HEK293 (cell line): ENCODE measurements at regions not wholly inside any gene's neighbourhood (a gene's known extent, or its start where the extent isn't known, plus 50 kb on each side); places are given as distances from the start of the nearest gene placed in this dataset.

Experiments used
- CTCF ChIA-PET: fragments of 350-600 bp; formaldehyde crosslinking; extraction: SDS; loops from one replicate; lab custom pipeline; 2021; ENCODE audit warnings: antibody characterized with exemption; lab: Yijun Ruan, JAX
- POLR2A ChIA-PET: fragments of 300-600 bp; formaldehyde crosslinking; extraction: SDS; loops from one replicate; lab custom pipeline; 2020; ENCODE audit warnings: antibody characterized with exemption, inconsistent platforms; lab: Yijun Ruan, JAX
- H3K27ac ChIP-seq: fragments of 200-500 bp; sonication (Bioruptor generic); 2 replicates; pipeline ENCODE4 v1.5.1; 2014; ENCODE audit warnings: low read depth, low read length, control low read depth, inconsistent platforms; ENCODE audit errors: extremely low read depth
- H3K36me3 ChIP-seq, 2 experiments: fragments of 200-500 bp in 1 of 2; sonication (Bioruptor generic) in 1 of 2; 1 replicate in 1 of 2; 2 replicates in 1 of 2; pipeline ENCODE4 v1.5.1; 2014 to 2017; ENCODE audit warnings: inconsistent platforms in 2 of 2, low read length in 2 of 2; ENCODE audit not compliant: control insufficient read depth in 2 of 2, insufficient read depth in 1 of 2
- H3K4me1 ChIP-seq: fragments of 200-500 bp; sonication (Bioruptor generic); 2 replicates; pipeline ENCODE4 v1.5.1; 2014; ENCODE audit warnings: mild to moderate bottlenecking, low read length, inconsistent platforms; ENCODE audit not compliant: control insufficient read depth, insufficient read depth
- H3K4me3 ChIP-seq: 2 replicates; pipeline ENCODE4 v1.5.1; 2011; ENCODE audit warnings: low read depth, mild to moderate bottlenecking, control low read depth, low read length, moderate library complexity
- H3K9me3 ChIP-seq: fragments of 200-500 bp; sonication (Bioruptor generic); 2 replicates; pipeline ENCODE4 v1.5.1; 2014; ENCODE audit warnings: low read depth, low read length, inconsistent platforms; ENCODE audit not compliant: control insufficient read depth, insufficient read depth
- GLIS1 ChIP-seq: fragments of 450-650 bp; formaldehyde crosslinking; IDR thresholded peaks from 2 replicates; pipeline ENCODE4 v1.5.1; 2016; ENCODE audit warnings: missing biosample characterization, missing genetic modification characterization
- GLIS2 ChIP-seq: fragments of 450-650 bp; formaldehyde crosslinking; IDR thresholded peaks from 2 replicates; pipeline ENCODE4 v1.5.1; 2016; ENCODE audit warnings: missing biosample characterization, missing genetic modification characterization
- HOXC10 ChIP-seq: sonication (generic); formaldehyde crosslinking; IDR thresholded peaks from 2 replicates; pipeline ENCODE4 v1.8.1; 2023; ENCODE audit warnings: mild to moderate bottlenecking, missing genetic modification reagents
- KLF1 ChIP-seq: fragments of 450-650 bp; formaldehyde crosslinking; IDR thresholded peaks from 2 replicates; pipeline ENCODE4 v1.5.1; 2016; ENCODE audit warnings: missing biosample characterization, missing genetic modification characterization
- ZBTB20 ChIP-seq: fragments of 450-650 bp; formaldehyde crosslinking; IDR thresholded peaks from 2 replicates; pipeline ENCODE4 v1.5.1; 2016; ENCODE audit warnings: missing biosample characterization, missing genetic modification characterization
- ZEB2 ChIP-seq: fragments of 450-650 bp; formaldehyde crosslinking; IDR thresholded peaks from 2 replicates; pipeline ENCODE4 v1.5.1; 2016; ENCODE audit warnings: missing biosample characterization, missing genetic modification characterization
- ZFP69B ChIP-seq: fragments of 450-650 bp; formaldehyde crosslinking; IDR thresholded peaks from 2 replicates; pipeline ENCODE4 v1.5.1; 2016; ENCODE audit warnings: missing biosample characterization, missing genetic modification characterization
- ZIC2 ChIP-seq: fragments of 450-650 bp; formaldehyde crosslinking; IDR thresholded peaks from 2 replicates; pipeline ENCODE4 v1.5.1; 2016; ENCODE audit warnings: missing biosample characterization, missing genetic modification characterization
- ZNF138 ChIP-seq: fragments of 450-650 bp; formaldehyde crosslinking; IDR thresholded peaks from 2 replicates; pipeline ENCODE4 v1.5.1; 2016; ENCODE audit warnings: missing biosample characterization, missing genetic modification characterization, borderline replicate concordance
- ZNF211 ChIP-seq: fragments of 450-650 bp; formaldehyde crosslinking; IDR thresholded peaks from 2 replicates; pipeline ENCODE4 v1.5.1; 2016; ENCODE audit warnings: low read depth, missing biosample characterization, missing genetic modification characterization
- ZNF416 ChIP-seq: fragments of 450-650 bp; formaldehyde crosslinking; IDR thresholded peaks from 2 replicates; pipeline ENCODE4 v1.5.1; 2016; ENCODE audit warnings: missing biosample characterization, missing genetic modification characterization
- ZNF48 ChIP-seq: fragments of 450-650 bp; formaldehyde crosslinking; IDR thresholded peaks from 2 replicates; pipeline ENCODE4 v1.5.1; 2016; ENCODE audit warnings: missing biosample characterization, missing genetic modification characterization
- ZNF514 ChIP-seq: fragments of 450-650 bp; formaldehyde crosslinking; IDR thresholded peaks from 2 replicates; pipeline ENCODE4 v1.5.1; 2016; ENCODE audit warnings: missing biosample characterization, missing genetic modification characterization
- ZNF560 ChIP-seq: fragments of 450-650 bp; formaldehyde crosslinking; IDR thresholded peaks from 2 replicates; pipeline ENCODE4 v1.5.1; 2017; ENCODE audit warnings: missing biosample characterization, missing genetic modification characterization, borderline replicate concordance
- ZNF571 ChIP-seq: fragments of 450-650 bp; formaldehyde crosslinking; IDR thresholded peaks from 2 replicates; pipeline ENCODE4 v1.5.0; 2017; ENCODE audit warnings: missing biosample characterization, missing genetic modification characterization
- ZNF610 ChIP-seq: fragments of 450-650 bp; formaldehyde crosslinking; IDR thresholded peaks from 2 replicates; pipeline ENCODE4 v1.5.1; 2016; ENCODE audit warnings: missing biosample characterization, missing genetic modification characterization, borderline replicate concordance
- ZNF623 ChIP-seq: fragments of 450-650 bp; formaldehyde crosslinking; IDR thresholded peaks from 2 replicates; pipeline ENCODE4 v1.5.1; 2016; ENCODE audit warnings: missing biosample characterization, missing genetic modification characterization
- ZSCAN23 ChIP-seq: fragments of 450-650 bp; formaldehyde crosslinking; IDR thresholded peaks from 2 replicates; pipeline ENCODE4 v1.5.1; 2016; ENCODE audit warnings: missing biosample characterization, missing genetic modification characterization
- TF ChIP-seq, protein P1 (sequence below): sonication (generic); formaldehyde crosslinking; IDR thresholded peaks from 2 replicates; pipeline ENCODE4 v1.8.1; 2022; ENCODE audit warnings: mild to moderate bottlenecking, moderate library complexity, missing genetic modification reagents
- TF ChIP-seq, protein P2 (sequence below): fragments of 450-650 bp; formaldehyde crosslinking; IDR thresholded peaks from 2 replicates; pipeline ENCODE4 v1.5.1; 2016; ENCODE audit warnings: missing biosample characterization, missing genetic modification characterization
- TF ChIP-seq, protein P3 (sequence below): fragments of 450-650 bp; formaldehyde crosslinking; IDR thresholded peaks from 2 replicates; pipeline ENCODE4 v1.5.1; 2016; ENCODE audit warnings: missing biosample characterization, missing genetic modification characterization, borderline replicate concordance
- TF ChIP-seq, protein P4 (sequence below): fragments of 450-650 bp; formaldehyde crosslinking; IDR thresholded peaks from 2 replicates; pipeline ENCODE4 v1.5.1; 2017; ENCODE audit warnings: missing biosample characterization, missing genetic modification characterization
- TF ChIP-seq, protein P5 (sequence below): fragments of 450-650 bp; formaldehyde crosslinking; IDR thresholded peaks from 2 replicates; pipeline ENCODE4 v1.5.1; 2016; ENCODE audit warnings: missing biosample characterization, missing genetic modification characterization

DNA sequence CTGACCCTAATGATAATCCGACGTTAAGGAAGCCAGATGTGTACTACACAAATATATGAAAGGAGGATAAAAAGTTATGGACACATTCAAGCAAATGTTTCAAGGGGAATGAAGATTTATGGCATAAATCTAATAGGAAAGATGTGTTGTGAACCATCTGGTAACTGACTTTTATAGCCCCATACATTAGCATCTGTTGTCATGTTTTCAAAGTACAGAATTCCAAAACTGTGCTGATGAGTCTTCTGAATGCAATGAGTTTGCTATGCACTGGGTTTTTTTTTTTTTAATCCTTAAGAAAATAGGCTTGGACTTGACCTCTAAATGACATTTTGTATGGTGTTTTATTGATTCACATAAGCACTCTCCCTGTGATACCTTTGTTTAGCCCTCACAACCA lies 158.5 kb upstream of the ESRRG start:
- Histone ChIP-seq H3K9me3 (no peaks in the 10 kb centered on the region), H3K36me3 (no peaks in the 10 kb centered on the region), H3K4me1 (no peaks in the 10 kb centered on the region), H3K27ac (no peak overlapping the region), H3K4me3 (no peak overlapping the region)
- no peak for TF ChIP-seq ZNF610 (tag by site-specific recombination)
- TF ChIP-seq ZNF48 = no peak
- TF ChIP-seq ZFP69B (tag by site-specific recombination) = no peak
- TF ChIP-seq, protein P1, sequence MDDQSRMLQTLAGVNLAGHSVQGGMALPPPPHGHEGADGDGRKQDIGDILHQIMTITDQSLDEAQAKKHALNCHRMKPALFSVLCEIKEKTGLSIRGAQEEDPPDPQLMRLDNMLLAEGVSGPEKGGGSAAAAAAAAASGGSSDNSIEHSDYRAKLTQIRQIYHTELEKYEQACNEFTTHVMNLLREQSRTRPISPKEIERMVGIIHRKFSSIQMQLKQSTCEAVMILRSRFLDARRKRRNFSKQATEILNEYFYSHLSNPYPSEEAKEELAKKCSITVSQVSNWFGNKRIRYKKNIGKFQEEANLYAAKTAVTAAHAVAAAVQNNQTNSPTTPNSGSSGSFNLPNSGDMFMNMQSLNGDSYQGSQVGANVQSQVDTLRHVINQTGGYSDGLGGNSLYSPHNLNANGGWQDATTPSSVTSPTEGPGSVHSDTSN (CRISPR knock-in tag) = no peak
- TF ChIP-seq ZSCAN23 (tag by site-specific recombination) = no peak
- TF ChIP-seq ZEB2 (tag by site-specific recombination) = no peak
- no peak for TF ChIP-seq ZNF560
- no peak for TF ChIP-seq ZNF211 (tag by site-specific recombination)
- TF ChIP-seq, protein P2, sequence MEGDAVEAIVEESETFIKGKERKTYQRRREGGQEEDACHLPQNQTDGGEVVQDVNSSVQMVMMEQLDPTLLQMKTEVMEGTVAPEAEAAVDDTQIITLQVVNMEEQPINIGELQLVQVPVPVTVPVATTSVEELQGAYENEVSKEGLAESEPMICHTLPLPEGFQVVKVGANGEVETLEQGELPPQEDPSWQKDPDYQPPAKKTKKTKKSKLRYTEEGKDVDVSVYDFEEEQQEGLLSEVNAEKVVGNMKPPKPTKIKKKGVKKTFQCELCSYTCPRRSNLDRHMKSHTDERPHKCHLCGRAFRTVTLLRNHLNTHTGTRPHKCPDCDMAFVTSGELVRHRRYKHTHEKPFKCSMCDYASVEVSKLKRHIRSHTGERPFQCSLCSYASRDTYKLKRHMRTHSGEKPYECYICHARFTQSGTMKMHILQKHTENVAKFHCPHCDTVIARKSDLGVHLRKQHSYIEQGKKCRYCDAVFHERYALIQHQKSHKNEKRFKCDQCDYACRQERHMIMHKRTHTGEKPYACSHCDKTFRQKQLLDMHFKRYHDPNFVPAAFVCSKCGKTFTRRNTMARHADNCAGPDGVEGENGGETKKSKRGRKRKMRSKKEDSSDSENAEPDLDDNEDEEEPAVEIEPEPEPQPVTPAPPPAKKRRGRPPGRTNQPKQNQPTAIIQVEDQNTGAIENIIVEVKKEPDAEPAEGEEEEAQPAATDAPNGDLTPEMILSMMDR (tag by site-specific recombination) = no peak
- TF ChIP-seq KLF1 (tag by site-specific recombination) = no peak
- CTCF ChIA-PET = no interaction called here
- POLR2A ChIA-PET = no interaction called here

DNA sequence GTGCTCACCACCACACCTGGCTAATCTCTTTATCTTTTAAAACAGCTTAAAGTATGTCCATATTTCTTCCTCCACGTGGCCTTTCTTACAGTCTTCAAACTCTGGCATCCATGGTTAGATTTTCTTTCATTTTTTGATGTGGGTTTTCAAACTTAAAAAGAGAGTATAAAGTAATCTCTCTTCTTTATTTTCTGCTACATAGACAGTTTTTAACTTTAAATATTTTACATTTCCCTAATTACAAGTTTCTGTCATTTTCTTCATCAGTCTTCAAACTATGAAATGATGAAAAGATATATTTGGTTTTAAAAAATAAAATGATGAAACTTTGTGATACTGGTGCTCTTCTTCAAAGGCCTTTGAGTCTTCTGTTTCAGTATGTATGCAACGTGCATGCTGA lies 143.5 kb upstream of the ESRRG start:
- no peak overlapping the region for H3K27ac ChIP-seq
- no peak for TF ChIP-seq HOXC10
- no peak for TF ChIP-seq GLIS2 (tag by site-specific recombination)
- TF ChIP-seq ZNF623 (tag by site-specific recombination) = no peak
- no peak for TF ChIP-seq ZBTB20 (tag by site-specific recombination)
- TF ChIP-seq, protein P3, sequence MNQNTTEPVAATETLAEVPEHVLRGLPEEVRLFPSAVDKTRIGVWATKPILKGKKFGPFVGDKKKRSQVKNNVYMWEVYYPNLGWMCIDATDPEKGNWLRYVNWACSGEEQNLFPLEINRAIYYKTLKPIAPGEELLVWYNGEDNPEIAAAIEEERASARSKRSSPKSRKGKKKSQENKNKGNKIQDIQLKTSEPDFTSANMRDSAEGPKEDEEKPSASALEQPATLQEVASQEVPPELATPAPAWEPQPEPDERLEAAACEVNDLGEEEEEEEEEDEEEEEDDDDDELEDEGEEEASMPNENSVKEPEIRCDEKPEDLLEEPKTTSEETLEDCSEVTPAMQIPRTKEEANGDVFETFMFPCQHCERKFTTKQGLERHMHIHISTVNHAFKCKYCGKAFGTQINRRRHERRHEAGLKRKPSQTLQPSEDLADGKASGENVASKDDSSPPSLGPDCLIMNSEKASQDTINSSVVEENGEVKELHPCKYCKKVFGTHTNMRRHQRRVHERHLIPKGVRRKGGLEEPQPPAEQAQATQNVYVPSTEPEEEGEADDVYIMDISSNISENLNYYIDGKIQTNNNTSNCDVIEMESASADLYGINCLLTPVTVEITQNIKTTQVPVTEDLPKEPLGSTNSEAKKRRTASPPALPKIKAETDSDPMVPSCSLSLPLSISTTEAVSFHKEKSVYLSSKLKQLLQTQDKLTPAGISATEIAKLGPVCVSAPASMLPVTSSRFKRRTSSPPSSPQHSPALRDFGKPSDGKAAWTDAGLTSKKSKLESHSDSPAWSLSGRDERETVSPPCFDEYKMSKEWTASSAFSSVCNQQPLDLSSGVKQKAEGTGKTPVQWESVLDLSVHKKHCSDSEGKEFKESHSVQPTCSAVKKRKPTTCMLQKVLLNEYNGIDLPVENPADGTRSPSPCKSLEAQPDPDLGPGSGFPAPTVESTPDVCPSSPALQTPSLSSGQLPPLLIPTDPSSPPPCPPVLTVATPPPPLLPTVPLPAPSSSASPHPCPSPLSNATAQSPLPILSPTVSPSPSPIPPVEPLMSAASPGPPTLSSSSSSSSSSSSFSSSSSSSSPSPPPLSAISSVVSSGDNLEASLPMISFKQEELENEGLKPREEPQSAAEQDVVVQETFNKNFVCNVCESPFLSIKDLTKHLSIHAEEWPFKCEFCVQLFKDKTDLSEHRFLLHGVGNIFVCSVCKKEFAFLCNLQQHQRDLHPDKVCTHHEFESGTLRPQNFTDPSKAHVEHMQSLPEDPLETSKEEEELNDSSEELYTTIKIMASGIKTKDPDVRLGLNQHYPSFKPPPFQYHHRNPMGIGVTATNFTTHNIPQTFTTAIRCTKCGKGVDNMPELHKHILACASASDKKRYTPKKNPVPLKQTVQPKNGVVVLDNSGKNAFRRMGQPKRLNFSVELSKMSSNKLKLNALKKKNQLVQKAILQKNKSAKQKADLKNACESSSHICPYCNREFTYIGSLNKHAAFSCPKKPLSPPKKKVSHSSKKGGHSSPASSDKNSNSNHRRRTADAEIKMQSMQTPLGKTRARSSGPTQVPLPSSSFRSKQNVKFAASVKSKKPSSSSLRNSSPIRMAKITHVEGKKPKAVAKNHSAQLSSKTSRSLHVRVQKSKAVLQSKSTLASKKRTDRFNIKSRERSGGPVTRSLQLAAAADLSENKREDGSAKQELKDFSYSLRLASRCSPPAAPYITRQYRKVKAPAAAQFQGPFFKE (tag by site-specific recombination) = no peak
- TF ChIP-seq ZNF514 (tag by site-specific recombination) = no peak
- no peak for TF ChIP-seq ZNF416 (tag by site-specific recombination)
- no peak for TF ChIP-seq ZIC2
- TF ChIP-seq ZNF211 (tag by site-specific recombination) = no peak
- no peak for TF ChIP-seq GLIS1
- TF ChIP-seq, protein P4, sequence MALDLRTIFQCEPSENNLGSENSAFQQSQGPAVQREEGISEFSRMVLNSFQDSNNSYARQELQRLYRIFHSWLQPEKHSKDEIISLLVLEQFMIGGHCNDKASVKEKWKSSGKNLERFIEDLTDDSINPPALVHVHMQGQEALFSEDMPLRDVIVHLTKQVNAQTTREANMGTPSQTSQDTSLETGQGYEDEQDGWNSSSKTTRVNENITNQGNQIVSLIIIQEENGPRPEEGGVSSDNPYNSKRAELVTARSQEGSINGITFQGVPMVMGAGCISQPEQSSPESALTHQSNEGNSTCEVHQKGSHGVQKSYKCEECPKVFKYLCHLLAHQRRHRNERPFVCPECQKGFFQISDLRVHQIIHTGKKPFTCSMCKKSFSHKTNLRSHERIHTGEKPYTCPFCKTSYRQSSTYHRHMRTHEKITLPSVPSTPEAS = no peak
- no peak for TF ChIP-seq ZNF571 (tag by site-specific recombination)
- TF ChIP-seq, protein P5, sequence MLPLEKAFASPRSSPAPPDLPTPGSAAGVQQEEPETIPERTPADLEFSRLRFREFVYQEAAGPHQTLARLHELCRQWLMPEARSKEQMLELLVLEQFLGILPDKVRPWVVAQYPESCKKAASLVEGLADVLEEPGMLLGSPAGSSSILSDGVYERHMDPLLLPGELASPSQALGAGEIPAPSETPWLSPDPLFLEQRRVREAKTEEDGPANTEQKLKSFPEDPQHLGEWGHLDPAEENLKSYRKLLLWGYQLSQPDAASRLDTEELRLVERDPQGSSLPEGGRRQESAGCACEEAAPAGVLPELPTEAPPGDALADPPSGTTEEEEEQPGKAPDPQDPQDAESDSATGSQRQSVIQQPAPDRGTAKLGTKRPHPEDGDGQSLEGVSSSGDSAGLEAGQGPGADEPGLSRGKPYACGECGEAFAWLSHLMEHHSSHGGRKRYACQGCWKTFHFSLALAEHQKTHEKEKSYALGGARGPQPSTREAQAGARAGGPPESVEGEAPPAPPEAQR (tag by site-specific recombination) = no peak
- TF ChIP-seq ZNF138 (tag by site-specific recombination) = no peak
- TF ChIP-seq, all 188 proteins: peak for 0
- CTCF ChIA-PET = interaction anchor here (0.6 kb wide), 1 partner anchor 45 kb away, joined by 3 read pairs; no protein-coding TSS in a partner anchor
- Histone ChIP-seq H3K4me3 (no peak overlapping the region), H3K4me1 (no peaks in the 10 kb centered on the region), H3K9me3 (no peaks in the 10 kb centered on the region), H3K36me3 (no peaks in the 10 kb centered on the region)
- POLR2A ChIA-PET = no interaction called here
